ENCODE measurements at regions not wholly inside any gene's neighbourhood (a gene's known extent, or its start where the extent isn't known, plus 50 kb on each side); places are given as distances from the start of the nearest gene placed in this dataset.

GRCh38 chr9:16070455-16071145 is 517.8 kb downstream of the CCDC171 start:
- ATAC-seq (no peak), DNase-seq (ENCODE audit: low spot score in 2 of 2) (no peak)
- peaks cover 6 to 26% of the 10 kb centered on the region in 2 donors for H3K9me3 Mint-ChIP-seq
- H3K27ac Mint-ChIP-seq: no peak overlapping the region
- H3K36me3 Mint-ChIP-seq: peaks cover 0 to 5% of the 10 kb centered on the region in 2 donors

DNA sequence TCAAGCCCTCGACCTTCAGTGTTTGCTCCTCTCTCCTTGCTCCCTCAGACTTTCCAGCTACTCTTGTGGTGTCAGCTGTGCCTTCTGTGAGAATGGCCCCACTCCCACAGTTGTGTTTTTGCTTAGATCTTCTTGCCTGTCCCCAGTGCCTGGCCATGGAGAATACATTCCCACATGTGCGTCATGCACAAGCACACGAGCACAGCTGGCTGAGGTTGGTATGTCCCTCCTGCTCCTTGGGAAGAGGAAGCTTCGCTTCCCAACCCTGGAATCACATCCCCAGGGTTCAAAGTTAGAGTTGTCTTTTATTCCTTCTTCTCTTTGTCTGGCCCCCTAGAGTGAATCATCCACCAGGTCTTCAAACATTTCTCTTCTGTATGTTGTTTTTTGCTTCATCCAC is 518.6 kb downstream of the CCDC171 start:
- H3K9me3 Mint-ChIP-seq: peaks cover 6 to 26% of the 10 kb centered on the region in 2 donors
- no peak for ATAC-seq
- peaks cover 0 to 5% of the 10 kb centered on the region in 2 donors for H3K36me3 Mint-ChIP-seq
- H3K27ac Mint-ChIP-seq: no peak overlapping the region
- DNase-seq (ENCODE audit: low spot score in 2 of 2): no peak

GRCh38 chr9:16074963-16075362 is 522.1 kb downstream of the CCDC171 start:
- Mint-ChIP-seq H3K9me3 (peaks cover 0 to 17% of the 10 kb centered on the region in 2 donors), H3K36me3 (no peaks in the 10 kb centered on the region), H3K27ac (no peak overlapping the region)
- DNase-seq (ENCODE audit: low spot score in 2 of 2) (no peak), ATAC-seq (no peak)

- ATAC-seq (no peak), DNase-seq (ENCODE audit: low spot score in 2 of 2) (no peak)
- no peak overlapping the region for H3K27ac Mint-ChIP-seq
- H3K36me3 Mint-ChIP-seq: no peaks in the 10 kb centered on the region
- H3K9me3 Mint-ChIP-seq: peaks cover 0 to 21% of the 10 kb centered on the region in 2 donors
Observed at GRCh38 chr9:16075696-16076095, 522.9 kb downstream of the CCDC171 start.

- Mint-ChIP-seq H3K27ac (no peak overlapping the region), H3K9me3 (peaks cover 0 to 17% of the 10 kb centered on the region in 2 donors), H3K36me3 (no peaks in the 10 kb centered on the region)
- ATAC-seq: no peak
- DNase-seq (ENCODE audit: low spot score in 2 of 2): no peak
Observed at GRCh38 chr9:16076511-16076910, 523.7 kb downstream of the CCDC171 start.

DNA sequence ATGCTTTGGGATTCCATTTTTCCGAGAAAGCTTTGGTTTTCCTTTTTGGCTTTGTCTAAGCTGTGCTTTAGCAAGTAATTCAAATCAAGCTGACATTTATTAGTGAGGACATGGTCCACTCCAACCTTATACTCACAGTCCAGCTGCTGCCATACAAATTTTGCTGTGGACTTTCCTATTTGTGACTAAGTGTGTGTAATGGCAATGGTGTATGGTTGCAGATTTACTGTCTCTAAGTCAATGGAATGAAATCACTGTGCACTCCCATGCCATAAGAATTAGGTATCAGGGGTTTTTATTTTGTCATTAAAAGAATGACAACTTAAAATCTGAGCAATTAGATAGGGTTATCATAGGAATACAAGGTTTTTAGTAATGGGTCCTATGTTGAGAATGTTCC is 530.0 kb downstream of the CCDC171 start:
- Mint-ChIP-seq H3K27ac (no peak overlapping the region), H3K9me3 (peaks cover 13 to 21% of the 10 kb centered on the region in 2 donors), H3K36me3 (peaks cover 6 to 11% of the 10 kb centered on the region in 2 donors)
- no peak for DNase-seq (ENCODE audit: low spot score in 2 of 2)
- ATAC-seq: no peak

- no peak overlapping the region for H3K27ac Mint-ChIP-seq
- peaks cover 6 to 11% of the 10 kb centered on the region in 2 donors for H3K36me3 Mint-ChIP-seq
- no peak for ATAC-seq
- peaks cover 13 to 21% of the 10 kb centered on the region in 2 donors for H3K9me3 Mint-ChIP-seq
- DNase-seq (ENCODE audit: low spot score in 2 of 2): no peak
Observed at GRCh38 chr9:16085167-16085726, 532.4 kb downstream of the CCDC171 start.

DNA sequence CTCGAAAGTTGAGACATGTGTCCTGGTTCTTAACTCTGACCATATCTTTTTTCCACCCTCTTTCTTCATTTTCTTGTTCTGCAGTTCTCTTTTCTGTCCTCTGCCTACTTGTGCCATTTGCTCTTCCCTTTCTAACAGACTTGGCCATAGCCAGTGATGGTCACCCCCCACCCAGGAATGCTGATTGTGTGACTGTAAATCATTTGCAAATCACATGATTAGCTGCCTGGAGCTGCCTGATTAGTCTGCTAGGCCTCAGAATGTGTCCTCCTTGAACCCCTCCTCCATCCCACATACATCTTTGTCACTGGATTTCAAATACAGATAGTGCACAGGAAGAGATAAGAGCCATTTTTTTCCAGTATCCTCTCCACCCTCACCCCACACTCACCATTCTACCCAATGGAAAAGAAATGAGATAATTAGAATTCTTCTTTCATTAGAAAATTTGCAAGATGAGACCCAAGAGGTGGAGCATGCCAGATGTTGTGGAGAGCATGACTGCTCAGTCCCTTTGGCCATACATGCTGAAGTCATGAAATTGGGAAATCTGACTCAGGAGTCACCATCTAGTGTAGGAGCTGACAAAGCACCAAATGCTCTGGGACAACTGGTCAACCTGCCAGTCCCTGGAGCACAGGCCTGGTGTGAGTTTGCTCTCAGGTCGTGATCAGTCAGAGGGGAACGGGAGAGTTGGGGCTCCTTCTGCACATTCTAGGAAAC is 538.2 kb downstream of the CCDC171 start:
- Mint-ChIP-seq H3K36me3 (peaks cover 6 to 17% of the 10 kb centered on the region in 2 donors), H3K9me3 (peaks cover 18 to 19% of the 10 kb centered on the region in 2 donors), H3K27ac (no peak overlapping the region)
- DNase-seq (ENCODE audit: low spot score in 2 of 2) (no peak), ATAC-seq (no peak)

GRCh38 chr9:16092142-16093091 is 539.6 kb downstream of the CCDC171 start:
- ATAC-seq (no peak), DNase-seq (ENCODE audit: low spot score in 2 of 2) (no peak)
- Mint-ChIP-seq H3K9me3 (peaks cover 12 to 15% of the 10 kb centered on the region in 2 donors), H3K27ac (no peak overlapping the region), H3K36me3 (peaks cover 0 to 9% of the 10 kb centered on the region in 2 donors)

DNA sequence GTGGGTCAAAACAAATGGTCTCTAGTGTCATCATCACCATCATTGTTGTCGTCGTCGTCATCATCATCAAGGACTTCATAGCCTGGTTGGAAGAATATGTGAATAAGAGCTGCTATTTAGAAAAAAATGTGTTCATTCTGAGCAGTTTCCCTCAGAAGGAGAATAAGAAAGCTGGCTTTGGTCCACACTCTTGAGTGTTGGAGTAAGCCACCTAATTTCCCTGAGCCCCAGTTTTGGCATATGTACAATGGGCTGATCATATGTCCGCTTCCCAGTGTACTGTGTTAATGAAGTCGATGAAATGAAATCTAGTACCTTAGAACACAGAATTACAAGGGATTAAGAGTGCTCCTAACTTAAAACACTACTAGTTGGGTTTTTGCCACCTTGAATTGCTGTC is 545.5 kb downstream of the CCDC171 start:
- Mint-ChIP-seq H3K27ac (no peak overlapping the region), H3K9me3 (peaks cover 9 to 15% of the 10 kb centered on the region in 2 donors), H3K36me3 (peaks cover 0 to 6% of the 10 kb centered on the region in 2 donors)
- no peak for DNase-seq (ENCODE audit: low spot score in 2 of 2)
- ATAC-seq: no peak

- Mint-ChIP-seq H3K27ac (no peak overlapping the region), H3K9me3 (peaks cover 4 to 9% of the 10 kb centered on the region in 2 donors), H3K36me3 (peaks cover 0 to 6% of the 10 kb centered on the region in 2 donors)
- no peak for DNase-seq (ENCODE audit: low spot score in 2 of 2)
- ATAC-seq: no peak
Observed at GRCh38 chr9:16099732-16100536, 547.1 kb downstream of the CCDC171 start.

DNA sequence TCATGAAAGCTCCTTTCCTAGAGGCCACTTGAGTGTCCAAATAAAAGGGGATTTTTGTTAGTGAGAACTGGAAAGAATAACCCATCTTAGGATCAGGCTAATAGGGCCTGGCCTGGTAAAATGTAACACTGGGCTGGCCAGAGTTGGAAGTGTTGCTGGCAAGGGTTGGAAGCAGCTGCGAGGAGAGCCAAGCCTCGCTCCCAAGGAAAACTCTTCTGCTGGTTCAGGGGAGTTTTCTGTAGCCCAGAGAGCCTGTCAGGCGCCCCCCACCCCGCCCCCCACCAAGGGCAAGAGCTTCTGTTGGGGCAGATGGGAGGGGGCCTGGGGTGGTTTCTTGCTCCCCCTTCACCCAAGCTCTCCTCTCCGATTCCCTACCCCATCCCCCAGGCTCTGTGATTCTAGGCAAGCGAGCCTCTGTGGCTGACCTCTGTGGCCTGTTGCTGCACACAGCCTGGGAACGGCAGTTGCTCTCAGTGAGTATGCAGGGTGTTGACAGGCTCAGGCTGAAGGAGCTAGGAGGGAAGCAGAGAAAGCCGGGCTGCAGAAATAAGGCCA is 547.8 kb downstream of the CCDC171 start:
- no peak for DNase-seq (ENCODE audit: low spot score in 2 of 2)
- ATAC-seq: no peak
- Mint-ChIP-seq H3K9me3 (peaks cover 0 to 4% of the 10 kb centered on the region in 2 donors), H3K36me3 (peaks cover 0 to under 1% of the 10 kb centered on the region in 2 donors), H3K27ac (no peak overlapping the region)

GRCh38 chr9:16102154-16102553 is 549.3 kb downstream of the CCDC171 start:
- DNase-seq (ENCODE audit: low spot score in 2 of 2) (no peak), ATAC-seq (no peak)
- H3K27ac Mint-ChIP-seq: no peak overlapping the region
- no peaks in the 10 kb centered on the region for H3K36me3 Mint-ChIP-seq
- no peaks in the 10 kb centered on the region for H3K9me3 Mint-ChIP-seq

GRCh38 chr9:16103620-16104397 is 551.0 kb downstream of the CCDC171 start:
- Mint-ChIP-seq H3K36me3 (no peaks in the 10 kb centered on the region), H3K27ac (no peak overlapping the region), H3K9me3 (no peaks in the 10 kb centered on the region)
- ATAC-seq: no peak
- DNase-seq (ENCODE audit: low spot score in 2 of 2): no peak

Measured in activated naive CD4-positive, alpha-beta T cell treated with anti-CD3 and anti-CD28 coated beads, Interleukin-2, amount 50 U/mL, for 72 hours (primary cell).